T-helper 17 cell (primary cell): ENCODE measurements at regions not wholly inside any gene's neighbourhood (a gene's known extent, or its start where the extent isn't known, plus 50 kb on each side); places are given as distances from the start of the nearest gene placed in this dataset.

Experiments
- ATAC-seq: fragments of 150-1000 bp; cut with Tn5 transposase; 2 replicates; pipeline ENCODE4 v1.10.0; 2021; ENCODE audit warnings: mild to moderate bottlenecking, moderate library complexity
- DNase-seq, 3 donors: peaks; one replicate each; pipeline versions ENCODE4 v3.0.0 to v3.0.0-alpha.2; 2020 to 2021
- H3K9me3 ChIP-seq: one replicate; pipeline ENCODE4 v1.7.0; 2013; ENCODE audit warnings: low read length, mild to moderate bottlenecking; ENCODE audit not compliant: control insufficient read depth, poor library complexity, severe bottlenecking
- H3K27ac Mint-ChIP-seq: one replicate; pipeline ENCODE4 v1.8.0; 2022; ENCODE audit warnings: mild to moderate bottlenecking, moderate library complexity, mixed read lengths
- H3K27me3 Mint-ChIP-seq: one replicate; pipeline ENCODE4 v1.8.0; 2022; ENCODE audit warnings: mixed read lengths
- H3K36me3 Mint-ChIP-seq: one replicate; pipeline ENCODE4 v1.8.0; 2022; ENCODE audit warnings: low read depth, mixed read lengths
- H3K4me1 Mint-ChIP-seq: one replicate; pipeline ENCODE4 v1.8.0; 2022; ENCODE audit warnings: mild to moderate bottlenecking, mixed read lengths
- H3K4me3 Mint-ChIP-seq: one replicate; pipeline ENCODE4 v1.8.0; 2022; ENCODE audit warnings: mild to moderate bottlenecking, moderate library complexity, mixed read lengths

- no peaks in the 10 kb centered on the region for H3K9me3 ChIP-seq
- no peak for ATAC-seq
- H3K36me3 Mint-ChIP-seq = no peaks in the 10 kb centered on the region
- no peak overlapping the region for H3K27ac Mint-ChIP-seq
- peaks cover 13% of the 10 kb centered on the region for H3K27me3 Mint-ChIP-seq
- no peak for DNase-seq
- H3K4me3 Mint-ChIP-seq = no peak overlapping the region
- no peaks in the 10 kb centered on the region for H3K4me1 Mint-ChIP-seq
Observed at GRCh38 chr1:57512386-57512785, 88.5 kb upstream of the DAB1 start.

GRCh38 chr1:57506941-57507340 is 83.1 kb upstream of the DAB1 start:
- Mint-ChIP-seq H3K4me3 (no peak overlapping the region), H3K4me1 (no peaks in the 10 kb centered on the region), H3K27ac (no peak overlapping the region), H3K36me3 (no peaks in the 10 kb centered on the region), H3K27me3 (no peaks in the 10 kb centered on the region)
- DNase-seq = no peak
- no peaks in the 10 kb centered on the region for H3K9me3 ChIP-seq
- ATAC-seq = no peak

- no peak for ATAC-seq
- H3K4me1 Mint-ChIP-seq = no peaks in the 10 kb centered on the region
- no peaks in the 10 kb centered on the region for H3K36me3 Mint-ChIP-seq
Observed at GRCh38 chr1:57503337-57503736, 79.5 kb upstream of the DAB1 start.

GRCh38 chr1:57500136-57500830 is 76.4 kb upstream of the DAB1 start:
- H3K36me3 Mint-ChIP-seq = no peaks in the 10 kb centered on the region
- no peaks in the 10 kb centered on the region for H3K27me3 Mint-ChIP-seq
- H3K4me3 Mint-ChIP-seq = no peak overlapping the region
- H3K4me1 Mint-ChIP-seq = no peaks in the 10 kb centered on the region
- ATAC-seq (no peak), DNase-seq (no peak)
- H3K27ac Mint-ChIP-seq = no peak overlapping the region
- H3K9me3 ChIP-seq = no peaks in the 10 kb centered on the region

More at GRCh38 chr1:57503337-57503736, 79.5 kb upstream of the DAB1 start:
- no peaks in the 10 kb centered on the region for H3K9me3 ChIP-seq
- Mint-ChIP-seq H3K27me3 (no peaks in the 10 kb centered on the region), H3K27ac (no peak overlapping the region), H3K4me3 (no peak overlapping the region)
- no peak for DNase-seq

GRCh38 chr1:57494530-57495079 is 70.7 kb upstream of the DAB1 start:
- Mint-ChIP-seq H3K4me3 (no peak overlapping the region), H3K4me1 (no peaks in the 10 kb centered on the region), H3K27me3 (no peaks in the 10 kb centered on the region), H3K36me3 (no peaks in the 10 kb centered on the region), H3K27ac (no peak overlapping the region)
- no peaks in the 10 kb centered on the region for H3K9me3 ChIP-seq
- no peak for ATAC-seq
- no peak for DNase-seq

GRCh38 chr1:57492586-57493226 is 68.8 kb upstream of the DAB1 start:
- DNase-seq = no peak
- Mint-ChIP-seq H3K4me1 (no peaks in the 10 kb centered on the region), H3K27me3 (no peaks in the 10 kb centered on the region), H3K4me3 (no peak overlapping the region), H3K27ac (no peak overlapping the region), H3K36me3 (no peaks in the 10 kb centered on the region)
- ATAC-seq = no peak
- no peaks in the 10 kb centered on the region for H3K9me3 ChIP-seq

- H3K4me1 Mint-ChIP-seq = no peaks in the 10 kb centered on the region
- no peak overlapping the region for H3K27ac Mint-ChIP-seq
- no peak for ATAC-seq
- no peaks in the 10 kb centered on the region for H3K27me3 Mint-ChIP-seq
- no peaks in the 10 kb centered on the region for H3K9me3 ChIP-seq
- H3K36me3 Mint-ChIP-seq = no peaks in the 10 kb centered on the region
- no peak overlapping the region for H3K4me3 Mint-ChIP-seq
- no peak for DNase-seq
Observed at GRCh38 chr1:57489358-57490036, 65.6 kb upstream of the DAB1 start.

GRCh38 chr1:57485643-57486042 is 61.8 kb upstream of the DAB1 start:
- H3K4me1 Mint-ChIP-seq = no peaks in the 10 kb centered on the region
- no peaks in the 10 kb centered on the region for H3K36me3 Mint-ChIP-seq
- no peaks in the 10 kb centered on the region for H3K9me3 ChIP-seq
- no peak overlapping the region for H3K27ac Mint-ChIP-seq
- ATAC-seq = no peak
- no peak for DNase-seq
- H3K27me3 Mint-ChIP-seq = no peaks in the 10 kb centered on the region
- H3K4me3 Mint-ChIP-seq = no peak overlapping the region

- no peak overlapping the region for H3K27ac Mint-ChIP-seq
- no peaks in the 10 kb centered on the region for H3K9me3 ChIP-seq
- DNase-seq (no peak), ATAC-seq (no peak)
- no peak overlapping the region for H3K4me3 Mint-ChIP-seq
- H3K36me3 Mint-ChIP-seq = no peaks in the 10 kb centered on the region
- no peaks in the 10 kb centered on the region for H3K4me1 Mint-ChIP-seq
- no peaks in the 10 kb centered on the region for H3K27me3 Mint-ChIP-seq
Observed at GRCh38 chr1:57483954-57484353, 60.1 kb upstream of the DAB1 start.

- H3K4me1 Mint-ChIP-seq = no peaks in the 10 kb centered on the region
- no peaks in the 10 kb centered on the region for H3K36me3 Mint-ChIP-seq
- no peak for ATAC-seq
- no peak overlapping the region for H3K27ac Mint-ChIP-seq
- H3K4me3 Mint-ChIP-seq = no peak overlapping the region
- H3K9me3 ChIP-seq = no peaks in the 10 kb centered on the region
- H3K27me3 Mint-ChIP-seq = no peaks in the 10 kb centered on the region
- no peak for DNase-seq
Observed at GRCh38 chr1:57479471-57479870, 55.6 kb upstream of the DAB1 start.

GRCh38 chr1:57475366-57475765 is 51.5 kb upstream of the DAB1 start:
- Mint-ChIP-seq H3K36me3 (no peaks in the 10 kb centered on the region), H3K4me1 (no peaks in the 10 kb centered on the region), H3K4me3 (no peak overlapping the region), H3K27ac (no peak overlapping the region), H3K27me3 (peaks cover 5% of the 10 kb centered on the region)
- no peaks in the 10 kb centered on the region for H3K9me3 ChIP-seq
- ATAC-seq (no peak), DNase-seq (no peak)

GRCh38 chr1:57474137-57474750 is 50.4 kb upstream of the DAB1 start:
- no peak for DNase-seq
- ATAC-seq = no peak
- no peaks in the 10 kb centered on the region for H3K9me3 ChIP-seq
- Mint-ChIP-seq H3K4me1 (no peaks in the 10 kb centered on the region), H3K36me3 (no peaks in the 10 kb centered on the region), H3K27me3 (peaks cover 5% of the 10 kb centered on the region), H3K4me3 (no peak overlapping the region), H3K27ac (no peak overlapping the region)
